ENCODE measurements at regions not wholly inside any gene's neighbourhood (a gene's known extent, or its start where the extent isn't known, plus 50 kb on each side); places are given as distances from the start of the nearest gene placed in this dataset.

GRCh38 chr2:105561401-105561800 lies 162.6 kb upstream of the FHL2 start (continued):
- no peak for TF ChIP-seq RAD21 (IDR thresholded peaks at IDR 0.05 in 1 of 2, conservative IDR thresholded peaks at IDR 0.05 in 1 of 2; ENCODE audit: low read depth in 2 of 2, low read length in 2 of 2)
- TF ChIP-seq TBP (IDR thresholded peaks at IDR 0.05; ENCODE audit: low read depth, low read length) = no peak
- TF ChIP-seq SRF (IDR thresholded peaks at IDR 0.05; ENCODE audit: low read depth, low read length) = no peak
- no peak for TF ChIP-seq ASH2L (IDR thresholded peaks at IDR 0.05; ENCODE audit: low read length)
- no peak for TF ChIP-seq POLR2A (IDR thresholded peaks at IDR 0.05; ENCODE audit: control extremely low read depth in 1 of 2, low read depth in 2 of 2, low read length in 2 of 2)
- no peak for TF ChIP-seq BACH1 (IDR thresholded peaks at IDR 0.05; ENCODE audit: low read length)
- TF ChIP-seq CHD7 (IDR thresholded peaks at IDR 0.05; ENCODE audit: insufficient replicate concordance, low read length) = no peak
- no peak for TF ChIP-seq POU5F1 (IDR thresholded peaks at IDR 0.05; ENCODE audit: low read depth, low read length)
